ENCODE measurements at regions not wholly inside any gene's neighbourhood (a gene's known extent, or its start where the extent isn't known, plus 50 kb on each side); places are given as distances from the start of the nearest gene placed in this dataset.
"Not testable (repeated sequence)": the region's sequence is repeated elsewhere in the genome, so short reads cannot be mapped to it uniquely, and the experiment has no call there.

DNA sequence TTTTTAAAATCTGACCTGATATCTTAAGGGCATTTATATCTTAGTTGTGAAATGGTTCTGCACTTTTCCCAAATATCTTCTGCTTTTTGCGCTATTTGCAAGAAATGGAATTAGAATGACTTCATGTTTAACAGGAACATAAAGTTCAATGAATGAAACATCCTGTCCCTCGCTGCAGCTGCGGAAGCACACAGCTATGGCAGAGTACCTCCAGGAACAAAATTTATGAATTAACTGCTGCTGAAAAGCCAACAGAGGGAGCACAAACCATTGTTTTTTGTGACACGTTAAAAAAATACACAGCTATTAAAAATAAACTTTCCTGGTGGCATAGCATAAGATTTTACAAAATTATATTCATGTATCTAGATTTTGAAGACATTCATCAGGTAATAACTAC lies 404.4 kb upstream of the MDFIC2 start:
- Histone ChIP-seq H3K4me3 (ENCODE audit: low read depth, low read length) (no peak overlapping the region), H3K4me1 (ENCODE audit: control insufficient read depth, insufficient read depth, low read length) (no peaks in the 10 kb centered on the region; the same call in 1 of the 2 replicates), H3K36me3 (ENCODE audit: control insufficient read depth, insufficient read depth, low read length) (no peaks in the 10 kb centered on the region), H3K27ac (ENCODE audit: low read depth, low read length) (no peak overlapping the region), H3K9ac (ENCODE audit: low read depth, low read length) (no peak overlapping the region), H3K27me3 (ENCODE audit: control insufficient read depth, insufficient read depth, low read length) (no peaks in the 10 kb centered on the region), H3K9me3 (ENCODE audit: control insufficient read depth, insufficient read depth, low read length) (peaks cover 23% of the 10 kb centered on the region)

DNA sequence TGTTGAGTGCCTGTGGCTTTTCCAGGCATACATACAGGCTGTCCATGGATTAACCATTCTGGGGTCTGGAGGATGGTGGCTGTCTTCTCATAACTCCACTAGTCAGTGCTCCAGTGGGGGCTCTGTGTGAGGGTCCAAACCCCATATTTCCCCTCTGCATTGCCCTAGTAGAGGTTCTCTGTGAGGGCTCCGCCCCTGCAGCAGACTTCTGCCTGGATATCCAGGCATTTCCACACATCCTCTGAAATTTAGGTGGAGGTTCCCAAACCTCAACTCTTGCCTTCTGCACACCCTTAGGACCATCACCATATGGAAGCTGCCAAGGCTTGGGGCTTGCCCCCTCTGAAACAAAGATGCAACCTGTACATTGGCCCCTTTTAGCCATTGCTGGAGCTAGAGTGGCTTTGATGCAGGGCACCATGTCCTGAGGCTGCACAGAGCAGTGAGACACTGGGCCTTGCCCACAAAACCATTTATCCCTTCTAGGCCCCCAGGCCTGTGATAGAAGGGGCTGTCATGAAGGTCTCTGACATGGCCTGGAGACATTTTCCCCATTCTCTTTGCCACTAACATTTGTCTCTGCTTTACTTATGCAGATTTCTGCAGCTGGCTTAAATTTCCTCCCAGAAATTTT lies 400.1 kb upstream of the MDFIC2 start:
- no peak overlapping the region for H3K4me3 ChIP-seq (ENCODE audit: low read depth, low read length)
- H3K9ac ChIP-seq (ENCODE audit: low read depth, low read length), result no peak overlapping the region
- no peaks in the 10 kb centered on the region for H3K27me3 ChIP-seq (ENCODE audit: control insufficient read depth, insufficient read depth, low read length)
- peaks cover 28% of the 10 kb centered on the region for H3K9me3 ChIP-seq (ENCODE audit: control insufficient read depth, insufficient read depth, low read length)
- H3K4me1 ChIP-seq (ENCODE audit: control insufficient read depth, insufficient read depth, low read length), result no peaks in the 10 kb centered on the region
- no peaks in the 10 kb centered on the region for H3K36me3 ChIP-seq (ENCODE audit: control insufficient read depth, insufficient read depth, low read length)
- H3K27ac ChIP-seq (ENCODE audit: low read depth, low read length), result no peak overlapping the region

DNA sequence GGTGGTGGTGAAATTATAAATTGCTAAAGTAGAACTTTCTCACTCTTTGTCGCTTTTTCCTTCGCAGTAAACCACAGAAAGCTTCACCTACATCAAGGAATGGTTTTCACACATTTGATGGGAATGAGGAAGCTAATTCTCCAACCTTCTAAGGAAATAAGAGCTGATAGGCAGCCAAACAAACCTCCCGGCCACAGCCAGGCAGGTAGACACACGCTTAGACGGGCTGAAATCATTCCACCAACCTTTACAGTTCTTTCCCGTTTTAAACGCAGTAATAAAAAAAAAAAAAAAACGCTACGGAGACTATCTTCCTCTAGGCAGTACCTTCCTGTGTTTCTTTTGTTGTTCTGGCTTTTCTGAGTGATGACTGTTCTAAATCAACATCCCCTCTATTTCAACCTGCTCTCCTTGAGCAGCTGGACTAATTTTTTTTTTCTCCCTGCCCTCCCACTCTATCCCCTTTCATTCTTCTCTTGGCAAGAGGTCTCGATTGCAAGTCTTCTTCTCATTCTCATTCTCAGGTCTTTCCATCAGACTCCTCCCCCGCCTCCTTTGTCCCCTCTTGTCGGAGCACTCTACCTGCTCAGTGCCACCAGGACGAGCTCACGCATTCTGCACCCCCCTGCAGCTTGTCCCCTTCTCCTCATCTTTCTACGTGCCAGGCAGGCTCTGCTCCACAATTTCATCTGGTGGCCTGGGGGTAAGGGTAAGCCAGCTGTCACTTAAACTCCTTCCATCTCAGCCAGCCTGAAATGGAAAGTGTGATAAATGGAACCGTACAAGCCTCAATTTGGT lies 391.1 kb upstream of the MDFIC2 start:
- H3K9me3 ChIP-seq (ENCODE audit: control insufficient read depth, insufficient read depth, low read length), result no peaks in the 10 kb centered on the region
- no peak overlapping the region for H3K9ac ChIP-seq (ENCODE audit: low read depth, low read length)
- no peak overlapping the region for H3K27ac ChIP-seq (ENCODE audit: low read depth, low read length)
- no peaks in the 10 kb centered on the region for H3K36me3 ChIP-seq (ENCODE audit: control insufficient read depth, insufficient read depth, low read length)
- no peak overlapping the region for H3K4me3 ChIP-seq (ENCODE audit: low read depth, low read length)
- H3K4me1 ChIP-seq (ENCODE audit: control insufficient read depth, insufficient read depth, low read length), result peaks cover 24% of the 10 kb centered on the region
- H3K27me3 ChIP-seq (ENCODE audit: control insufficient read depth, insufficient read depth, low read length), result no peaks in the 10 kb centered on the region; the same call in 1 of the 2 replicates

DNA sequence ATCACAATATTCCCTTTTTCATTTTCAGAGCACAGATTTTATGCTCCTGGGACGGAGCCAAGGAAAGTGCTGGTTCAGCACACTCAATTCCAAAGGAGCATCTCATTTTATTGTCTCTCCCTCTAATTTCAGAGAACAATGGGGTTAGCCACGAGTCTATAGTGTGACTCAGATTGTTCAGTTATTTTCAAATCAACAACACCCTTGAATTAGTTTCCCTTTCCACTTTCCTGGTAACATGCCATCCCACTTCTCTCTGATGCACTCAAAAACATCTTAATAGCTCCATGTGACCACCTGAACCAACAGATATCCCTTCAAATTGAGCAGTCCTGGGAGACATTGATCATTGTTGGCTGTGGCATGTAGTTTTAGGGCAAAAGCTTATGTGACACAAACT lies 389.7 kb upstream of the MDFIC2 start:
- no peaks in the 10 kb centered on the region for H3K36me3 ChIP-seq (ENCODE audit: control insufficient read depth, insufficient read depth, low read length)
- no peak overlapping the region for H3K9ac ChIP-seq (ENCODE audit: low read depth, low read length)
- H3K4me1 ChIP-seq (ENCODE audit: control insufficient read depth, insufficient read depth, low read length), result peaks cover 24% of the 10 kb centered on the region
- H3K27me3 ChIP-seq (ENCODE audit: control insufficient read depth, insufficient read depth, low read length), result no peaks in the 10 kb centered on the region; the same call in 1 of the 2 replicates
- H3K4me3 ChIP-seq (ENCODE audit: low read depth, low read length), result no peak overlapping the region
- no peak overlapping the region for H3K27ac ChIP-seq (ENCODE audit: low read depth, low read length)
- H3K9me3 ChIP-seq (ENCODE audit: control insufficient read depth, insufficient read depth, low read length), result no peaks in the 10 kb centered on the region

DNA sequence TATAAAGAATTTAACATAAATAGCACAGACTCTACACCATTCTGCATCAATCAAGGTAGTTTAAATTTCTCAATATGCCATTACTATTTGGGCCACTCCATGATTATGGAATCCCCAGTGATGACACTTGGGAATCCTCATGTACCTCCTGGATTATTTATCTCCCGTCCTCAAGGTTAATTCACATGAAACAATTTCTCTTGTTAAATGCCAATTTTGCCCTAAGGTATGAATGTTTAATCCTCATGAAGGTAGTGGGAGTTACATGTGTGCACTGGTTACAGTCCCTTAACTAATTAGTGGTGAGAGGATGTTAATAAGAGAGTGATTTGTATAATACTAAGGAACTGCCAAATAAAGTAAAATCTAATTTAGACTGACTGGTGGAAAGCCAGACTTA lies 372.3 kb upstream of the MDFIC2 start:
- Histone ChIP-seq H3K27me3 (ENCODE audit: control insufficient read depth, insufficient read depth, low read length) (no peaks in the 10 kb centered on the region), H3K9me3 (ENCODE audit: control insufficient read depth, insufficient read depth, low read length) (no peaks in the 10 kb centered on the region), H3K36me3 (ENCODE audit: control insufficient read depth, insufficient read depth, low read length) (no peaks in the 10 kb centered on the region), H3K9ac (ENCODE audit: low read depth, low read length) (no peak overlapping the region), H3K4me3 (ENCODE audit: low read depth, low read length) (no peak overlapping the region), H3K4me1 (ENCODE audit: control insufficient read depth, insufficient read depth, low read length) (no peaks in the 10 kb centered on the region), H3K27ac (ENCODE audit: low read depth, low read length) (no peak overlapping the region)

DNA sequence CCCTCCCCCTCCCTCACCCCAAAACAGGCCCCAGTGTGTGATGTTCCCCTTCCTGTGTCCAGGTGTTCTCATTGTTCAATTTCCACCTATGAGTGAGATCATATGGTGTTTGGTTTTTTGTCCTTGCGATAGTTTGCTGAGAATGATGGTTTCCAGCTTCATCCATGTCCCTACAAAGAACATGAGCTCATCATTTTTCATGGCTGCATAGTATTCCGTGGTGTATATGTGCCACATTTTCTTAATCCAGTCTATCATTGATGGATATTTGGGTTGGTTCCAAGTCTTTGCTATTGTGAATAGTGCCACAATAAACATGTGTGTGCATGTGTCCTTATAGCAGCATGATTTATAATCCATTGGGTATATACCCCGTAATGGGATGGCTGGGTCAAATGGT lies 363.4 kb upstream of the MDFIC2 start:
- H3K27me3 ChIP-seq (ENCODE audit: control insufficient read depth, insufficient read depth, low read length); H3K4me1 ChIP-seq (ENCODE audit: control insufficient read depth, insufficient read depth, low read length); H3K36me3 ChIP-seq (ENCODE audit: control insufficient read depth, insufficient read depth, low read length); H3K9me3 ChIP-seq (ENCODE audit: control insufficient read depth, insufficient read depth, low read length); H3K4me3 ChIP-seq (ENCODE audit: low read depth, low read length); H3K27ac ChIP-seq (ENCODE audit: low read depth, low read length); H3K9ac ChIP-seq (ENCODE audit: low read depth, low read length): not testable (repeated sequence)

DNA sequence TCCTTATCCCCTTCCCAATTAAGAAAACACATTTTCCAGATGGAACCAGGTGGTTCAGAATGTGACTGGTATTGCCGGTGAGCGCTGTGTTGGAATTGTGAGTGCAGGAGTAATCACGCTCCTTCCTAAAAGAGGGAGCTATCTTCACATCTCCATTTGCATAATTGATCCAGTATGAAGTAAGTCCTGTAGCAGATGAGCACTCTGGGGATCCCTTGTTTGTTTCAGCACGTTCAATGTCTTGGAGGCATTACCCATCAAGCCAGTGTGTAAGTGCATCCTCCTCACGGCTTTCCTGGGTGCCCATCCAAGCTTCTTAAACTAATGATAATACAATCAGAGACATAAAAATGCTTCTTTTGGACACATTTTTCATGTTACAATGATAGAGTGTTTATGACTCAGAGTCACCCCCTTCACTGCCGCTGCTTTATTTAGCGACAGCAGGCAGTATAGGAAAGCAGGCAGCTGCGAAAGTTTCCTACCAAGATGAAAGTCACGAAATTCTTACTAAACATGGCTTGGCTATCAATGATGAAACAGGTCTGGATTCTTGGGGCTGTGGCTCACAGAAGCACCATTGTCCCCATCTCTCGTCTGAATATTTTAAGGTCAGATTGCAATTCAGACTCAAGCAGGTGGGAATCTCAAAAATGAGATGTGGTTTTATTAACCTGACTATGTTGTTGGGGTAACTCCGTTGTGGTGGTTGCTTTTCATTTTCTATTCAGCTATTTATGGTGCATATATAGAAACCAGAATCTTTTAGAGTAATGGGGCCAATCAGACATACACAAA lies 346.3 kb upstream of the MDFIC2 start:
- no peak overlapping the region for H3K9ac ChIP-seq (ENCODE audit: low read depth, low read length)
- no peaks in the 10 kb centered on the region for H3K27me3 ChIP-seq (ENCODE audit: control insufficient read depth, insufficient read depth, low read length)

DNA sequence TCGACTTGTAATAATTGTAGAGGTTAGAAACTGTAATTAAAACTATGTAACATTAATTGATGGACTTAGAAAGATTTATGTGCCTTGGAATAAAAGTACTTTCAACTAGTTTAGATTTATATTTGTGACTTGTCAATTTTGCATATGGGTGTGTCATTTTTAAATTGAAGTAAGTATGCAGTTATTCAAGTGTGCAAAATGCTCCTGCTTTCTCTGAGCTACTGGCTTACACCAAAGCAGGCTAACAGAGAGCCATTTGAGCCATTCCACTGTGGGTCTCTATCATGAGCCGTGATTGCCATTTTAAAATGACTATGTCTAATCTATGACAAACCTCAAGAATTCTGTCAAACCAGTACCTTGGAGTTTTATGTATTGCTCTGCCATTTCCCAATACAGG lies 345.0 kb upstream of the MDFIC2 start:
- no peaks in the 10 kb centered on the region for H3K4me1 ChIP-seq (ENCODE audit: control insufficient read depth, insufficient read depth, low read length)

More for the DNA sequence above, 346.3 kb upstream of the MDFIC2 start:
- Histone ChIP-seq H3K27ac (ENCODE audit: low read depth, low read length) (no peak overlapping the region), H3K36me3 (ENCODE audit: control insufficient read depth, insufficient read depth, low read length) (no peaks in the 10 kb centered on the region), H3K4me1 (ENCODE audit: control insufficient read depth, insufficient read depth, low read length) (no peaks in the 10 kb centered on the region), H3K4me3 (ENCODE audit: low read depth, low read length) (no peak overlapping the region), H3K9me3 (ENCODE audit: control insufficient read depth, insufficient read depth, low read length) (no peaks in the 10 kb centered on the region)

DNA sequence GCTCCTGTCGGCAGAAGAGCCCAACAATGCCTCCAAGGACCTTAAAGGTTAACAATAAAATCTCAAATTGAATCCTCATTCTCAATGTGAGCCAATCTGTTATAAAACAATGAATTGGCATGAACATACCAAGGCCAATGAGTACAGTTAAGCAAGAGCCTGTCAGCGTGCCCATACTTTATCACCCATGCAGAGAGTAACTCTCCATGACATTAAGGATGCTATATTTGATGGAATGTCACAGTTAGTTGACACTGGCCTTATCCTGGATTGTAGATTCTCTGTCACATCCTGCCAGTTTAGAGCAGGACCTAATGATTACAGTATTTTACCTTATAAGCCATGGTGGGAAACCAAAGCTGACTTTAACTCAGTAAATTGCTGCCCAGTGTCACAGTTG lies 335.4 kb upstream of the MDFIC2 start:
- Histone ChIP-seq H3K4me1 (ENCODE audit: control insufficient read depth, insufficient read depth, low read length) (no peaks in the 10 kb centered on the region), H3K9me3 (ENCODE audit: control insufficient read depth, insufficient read depth, low read length) (no peaks in the 10 kb centered on the region), H3K27ac (ENCODE audit: low read depth, low read length) (no peak overlapping the region), H3K27me3 (ENCODE audit: control insufficient read depth, insufficient read depth, low read length) (no peaks in the 10 kb centered on the region), H3K36me3 (ENCODE audit: control insufficient read depth, insufficient read depth, low read length) (no peaks in the 10 kb centered on the region), H3K9ac (ENCODE audit: low read depth, low read length) (no peak overlapping the region), H3K4me3 (ENCODE audit: low read depth, low read length) (no peak overlapping the region)

More for the DNA sequence above, 345.0 kb upstream of the MDFIC2 start:
- Histone ChIP-seq H3K36me3 (ENCODE audit: control insufficient read depth, insufficient read depth, low read length) (no peaks in the 10 kb centered on the region), H3K9me3 (ENCODE audit: control insufficient read depth, insufficient read depth, low read length) (no peaks in the 10 kb centered on the region), H3K27ac (ENCODE audit: low read depth, low read length) (no peak overlapping the region), H3K4me3 (ENCODE audit: low read depth, low read length) (no peak overlapping the region), H3K9ac (ENCODE audit: low read depth, low read length) (no peak overlapping the region), H3K27me3 (ENCODE audit: control insufficient read depth, insufficient read depth, low read length) (no peaks in the 10 kb centered on the region)

DNA sequence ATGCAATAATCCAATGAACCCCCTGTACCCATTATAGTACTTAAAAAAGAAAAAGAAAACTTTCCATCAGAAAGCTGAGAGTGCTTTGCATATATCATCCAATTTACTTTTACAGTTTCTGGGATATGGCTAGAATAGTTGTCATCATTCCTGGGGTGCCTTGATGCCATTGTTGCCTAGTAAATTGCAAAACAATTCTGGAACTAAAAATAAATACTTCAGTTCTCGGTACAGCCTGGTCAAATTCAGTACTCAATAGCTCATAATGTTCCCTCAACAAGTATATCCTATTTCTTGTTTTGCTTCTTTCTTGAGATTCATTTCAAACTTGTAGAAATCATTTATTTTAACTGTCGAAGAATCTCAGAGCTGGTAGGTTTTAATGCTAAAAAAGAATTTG lies 334.7 kb upstream of the MDFIC2 start:
- Histone ChIP-seq H3K9me3 (ENCODE audit: control insufficient read depth, insufficient read depth, low read length) (no peaks in the 10 kb centered on the region), H3K27ac (ENCODE audit: low read depth, low read length) (no peak overlapping the region), H3K27me3 (ENCODE audit: control insufficient read depth, insufficient read depth, low read length) (no peaks in the 10 kb centered on the region), H3K36me3 (ENCODE audit: control insufficient read depth, insufficient read depth, low read length) (no peaks in the 10 kb centered on the region), H3K4me3 (ENCODE audit: low read depth, low read length) (no peak overlapping the region), H3K9ac (ENCODE audit: low read depth, low read length) (no peak overlapping the region), H3K4me1 (ENCODE audit: control insufficient read depth, insufficient read depth, low read length) (no peaks in the 10 kb centered on the region)

DNA sequence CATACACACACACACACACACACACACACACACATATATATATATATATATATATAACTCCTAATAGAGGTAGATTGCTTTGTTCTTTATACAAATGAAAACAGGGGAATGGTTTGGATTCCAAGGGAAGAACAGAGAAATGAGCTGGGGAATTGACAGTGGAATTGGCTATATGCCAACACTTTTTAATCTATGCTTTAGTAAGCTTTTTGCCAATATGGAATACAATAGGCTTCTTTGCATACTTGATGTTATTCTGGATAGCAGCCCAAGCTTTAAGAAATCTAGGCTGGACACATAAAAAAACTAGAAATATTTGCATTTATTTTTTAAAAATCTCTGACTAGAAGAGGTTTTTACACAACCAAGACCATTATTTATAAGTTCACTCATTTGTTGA lies 334.2 kb upstream of the MDFIC2 start:
- Histone ChIP-seq H3K4me3 (ENCODE audit: low read depth, low read length) (no peak overlapping the region), H3K9me3 (ENCODE audit: control insufficient read depth, insufficient read depth, low read length) (no peaks in the 10 kb centered on the region), H3K4me1 (ENCODE audit: control insufficient read depth, insufficient read depth, low read length) (no peaks in the 10 kb centered on the region), H3K27me3 (ENCODE audit: control insufficient read depth, insufficient read depth, low read length) (no peaks in the 10 kb centered on the region), H3K9ac (ENCODE audit: low read depth, low read length) (no peak overlapping the region), H3K27ac (ENCODE audit: low read depth, low read length) (no peak overlapping the region), H3K36me3 (ENCODE audit: control insufficient read depth, insufficient read depth, low read length) (no peaks in the 10 kb centered on the region)
